Endothelial cell of umbilical vein (primary cell): ENCODE measurements at regions not wholly inside any gene's neighbourhood (a gene's known extent, or its start where the extent isn't known, plus 50 kb on each side); places are given as distances from the start of the nearest gene placed in this dataset.

Experiments
- BruUV-seq: library from RNA; stranded (reverse); fragments of 400-500 nt; replicated peaks from 2 replicates; lab custom pipeline; 2021; lab: Mats Ljungman, UMichigan
- CTCF ChIA-PET: fragments of 300-600, 350-600 bp; sonication (Branson Sonifier 250); formaldehyde crosslinking; loops from one replicate; lab custom pipeline; 2021; ENCODE audit warnings: antibody characterized with exemption, inconsistent platforms; lab: Charles Lee
- POLR2A ChIA-PET: fragments of 300-600, 350-600 bp; sonication (Branson Sonifier 250); formaldehyde crosslinking; loops from one replicate; lab custom pipeline; 2021; ENCODE audit warnings: antibody characterized with exemption, inconsistent platforms; lab: Charles Lee
- DNase-seq: peaks from one replicate; pipeline ENCODE4 v3.0.0-alpha.2; 2011; ENCODE audit warnings: low read depth, low spot score
- FAIRE-seq: peaks from 2 replicates; lab custom pipeline; 2011; peaks lifted over from hg19 to GRCh38; lab: Jason Lieb, UNC
- H2AFZ ChIP-seq: 2 replicates; pipeline ENCODE4 v1.6.0; 2012; ENCODE audit warnings: low read depth, low read length, control low read depth, inconsistent platforms
- H3K27ac ChIP-seq: 2 replicates; pipeline ENCODE4 v1.5.1; 2011; ENCODE audit warnings: low read depth, mild to moderate bottlenecking, control low read depth, low read length, moderate library complexity; ENCODE audit not compliant: insufficient read depth
- H3K27me3 ChIP-seq, 2 experiments: 2 replicates each; pipeline versions ENCODE4 v1.6.0 to v1.6.1; 2011; ENCODE audit warnings: low read length in 2 of 2, mixed read lengths in 1 of 2; ENCODE audit not compliant: control insufficient read depth in 2 of 2, insufficient read depth in 2 of 2
- H3K36me3 ChIP-seq, 2 experiments: 2 replicates in 1 of 2; 3 replicates in 1 of 2; pipeline ENCODE4 v1.5.1; 2011; ENCODE audit warnings: low read length in 2 of 2, mild to moderate bottlenecking in 1 of 2, moderate library complexity in 1 of 2; ENCODE audit not compliant: control insufficient read depth in 2 of 2, insufficient read depth in 2 of 2; ENCODE audit errors: extremely low read depth in 1 of 2
- H3K4me1 ChIP-seq: 3 replicates; pipeline ENCODE4 v1.5.1; 2011; ENCODE audit warnings: mild to moderate bottlenecking, low read length; ENCODE audit not compliant: control insufficient read depth, insufficient read depth; ENCODE audit errors: extremely low read depth
- H3K4me2 ChIP-seq: 2 replicates; pipeline ENCODE4 v1.6.1; 2011; ENCODE audit warnings: low read length, control low read depth, mixed read lengths; ENCODE audit not compliant: insufficient read depth
- H3K4me3 ChIP-seq, 3 experiments: fragments of 200-600 bp in 1 of 3; sonication (generic), shearing (Covaris generic) in 1 of 3; replicated peaks in 1 of 3; 2 replicates each; pipeline ENCODE4 v1.5.1; 2011 to 2016; ENCODE audit warnings: control low read depth in 3 of 3, low read length in 3 of 3, mild to moderate bottlenecking in 2 of 3, inconsistent platforms in 1 of 3, low read depth in 1 of 3, moderate library complexity in 1 of 3; ENCODE audit not compliant: insufficient read depth in 1 of 3
- H3K79me2 ChIP-seq: 2 replicates; pipeline ENCODE4 v1.6.0; 2012; ENCODE audit warnings: low read length, inconsistent platforms; ENCODE audit not compliant: control insufficient read depth, insufficient read depth
- H3K9ac ChIP-seq: replicated peaks from 2 replicates; pipeline ENCODE3; 2011; ENCODE audit warnings: low read length, control low read depth; ENCODE audit not compliant: insufficient read depth; ENCODE audit errors: extremely low read depth
- H3K9me1 ChIP-seq: replicated peaks from 3 replicates; pipeline ENCODE4 v1.6.0; 2011; ENCODE audit warnings: mild to moderate bottlenecking, low read length; ENCODE audit not compliant: control insufficient read depth, insufficient read depth; ENCODE audit errors: extremely low read depth
- H3K9me3 ChIP-seq: replicated peaks from 2 replicates; pipeline ENCODE4 v1.5.1; 2012; ENCODE audit warnings: low read length, inconsistent platforms; ENCODE audit not compliant: control insufficient read depth, insufficient read depth
- H4K20me1 ChIP-seq: replicated peaks from 2 replicates; pipeline ENCODE3; 2011; ENCODE audit warnings: mild to moderate bottlenecking, low read length; ENCODE audit not compliant: control insufficient read depth, insufficient read depth; ENCODE audit errors: extremely low read depth
- CTCF ChIP-seq, 2 donors: IDR thresholded peaks; 1 replicate in 1 of 2; 2 replicates in 1 of 2; pipeline ENCODE4 v1.5.1; 2011; ENCODE audit warnings: low read length in 2 of 2, mild to moderate bottlenecking in 2 of 2, moderate library complexity in 2 of 2, control low read depth in 1 of 2, inconsistent platforms in 1 of 2, low read depth in 1 of 2; ENCODE audit not compliant: insufficient read depth in 1 of 2; ENCODE audit errors: extremely low read depth in 1 of 2
- EZH2 ChIP-seq: IDR thresholded peaks from 2 replicates; pipeline ENCODE4 v1.6.1; 2012; ENCODE audit warnings: borderline replicate concordance, low read depth, mild to moderate bottlenecking, moderate library complexity, low read length, inconsistent platforms; ENCODE audit not compliant: severe bottlenecking
- FOS ChIP-seq: IDR thresholded peaks from 2 replicates; pipeline ENCODE4 v1.6.1; 2011; ENCODE audit warnings: mild to moderate bottlenecking, low read length, moderate library complexity, borderline replicate concordance; ENCODE audit not compliant: insufficient read depth
- GATA2 ChIP-seq: IDR thresholded peaks from 2 replicates; pipeline ENCODE4 v1.7.0; 2011; ENCODE audit warnings: low read depth, mild to moderate bottlenecking, moderate library complexity, mixed read lengths, low read length; ENCODE audit not compliant: insufficient read length, insufficient read depth
- JUN ChIP-seq: IDR thresholded peaks from 2 replicates; pipeline ENCODE4 v1.6.1; 2011; ENCODE audit warnings: borderline replicate concordance, low read depth; ENCODE audit not compliant: insufficient read length, insufficient read depth
- MAX ChIP-seq: IDR thresholded peaks from 2 replicates; pipeline ENCODE4 v1.6.1; 2011; ENCODE audit not compliant: insufficient read depth, insufficient read length
- MYC ChIP-seq: IDR thresholded peaks from one replicate; pipeline ENCODE4 v1.6.1; 2011; ENCODE audit warnings: mild to moderate bottlenecking, low read depth, low read length
- POLR2A ChIP-seq: IDR thresholded peaks from 2 replicates; pipeline ENCODE4 v1.6.1; 2012; ENCODE audit warnings: low read depth, mild to moderate bottlenecking, control low read depth, low read length
- POLR2AphosphoS5 ChIP-seq: IDR thresholded peaks from 2 replicates; pipeline ENCODE4 v1.6.1; 2012; ENCODE audit warnings: low read depth, mild to moderate bottlenecking, control low read depth, low read length, moderate library complexity; ENCODE audit not compliant: insufficient read depth
- dilution Hi-C: fragments of 300-500 bp; cut with MboI; formaldehyde crosslinking; loops from one replicate; pipeline ENCODE4 v1.15.0; 2019; ENCODE audit warnings: low sequenced_read_pairs; ENCODE audit not compliant: extremely low pct_ligation_motif_present
- intact Hi-C: fragments of 100-400 bp; cut with micrococcal nuclease; formaldehyde crosslinking; loops from one replicate; pipeline ENCODE4 v1.10.0; 2022

- DNase-seq (no peak), FAIRE-seq (no peak)
- CTCF ChIA-PET: no interaction called here
- Histone ChIP-seq H3K4me1 (no peaks in the 10 kb centered on the region), H3K9me3 (no peaks in the 10 kb centered on the region), H3K4me2 (no peak overlapping the region), H3K4me3 (no peak overlapping the region), H3K27me3 (no peaks in the 10 kb centered on the region), H3K9me1 (no peaks in the 10 kb centered on the region), H3K27ac (no peak overlapping the region), H2AFZ (no peak overlapping the region), H3K36me3 (no peaks in the 10 kb centered on the region), H3K79me2 (no peaks in the 10 kb centered on the region), H4K20me1 (no peaks in the 10 kb centered on the region), H3K9ac (no peak overlapping the region)
- no TSS peak for BruUV-seq
- TF ChIP-seq POLR2A: no peak
- no peak for TF ChIP-seq MAX
- TF ChIP-seq MYC: no peak
- TF ChIP-seq FOS: no peak
- TF ChIP-seq EZH2: no peak
- no peak for TF ChIP-seq POLR2AphosphoS5
- no peak for TF ChIP-seq JUN
- TF ChIP-seq GATA2: no peak
- no peak for TF ChIP-seq CTCF (IDR thresholded peaks at IDR 0.05; ENCODE audit: extremely low read depth in 1 of 2, insufficient read depth in 1 of 2, low read depth in 1 of 2, low read length in 2 of 2)
- dilution Hi-C loops (no loop called here), intact Hi-C loops (no loop called here)
- POLR2A ChIA-PET: no interaction called here
Measured at GRCh38 chr3:176505878-176506621, 691.2 kb downstream of the TBL1XR1 start.
